HCT116 (cell line): ENCODE measurements at regions not wholly inside any gene's neighbourhood (a gene's known extent, or its start where the extent isn't known, plus 50 kb on each side); places are given as distances from the start of the nearest gene placed in this dataset.

Experiments
- ATAC-seq: fragments of 200-7000 bp; cut with Tn5 transposase; 2 replicates; pipeline ENCODE4 v1.9.1; 2020; ENCODE audit warnings: mild to moderate bottlenecking, moderate library complexity
- BruUV-seq: library from RNA; stranded (reverse); fragments of 400-500 nt; replicated peaks from 2 replicates; lab custom pipeline; 2021; lab: Mats Ljungman, UMichigan
- CTCF ChIA-PET: fragments of 300-600 bp; sonication (Branson Sonifier 250); formaldehyde crosslinking; loops from one replicate; lab custom pipeline; 2021; ENCODE audit warnings: antibody characterized with exemption; lab: Charles Lee
- POLR2A ChIA-PET: fragments of 300-600, 350-600 bp; sonication (Branson Sonifier 250); formaldehyde crosslinking; loops from one replicate; lab custom pipeline; 2021; ENCODE audit warnings: antibody characterized with exemption; lab: Charles Lee
- RAD21 ChIA-PET, 2 experiments: fragments of 300-600 bp; sonication (Branson Sonifier 250); formaldehyde crosslinking; loops; one replicate each; lab custom pipeline; 2023; ENCODE audit warnings: low total read pairs in 2 of 2; ENCODE audit not compliant: uncharacterized antibody in 2 of 2, unreplicated experiment in 2 of 2, low non-redundant PET in 1 of 2; lab: Charles Lee
- DNase-seq: peaks from one replicate; pipeline ENCODE4 v3.0.0-alpha.2; 2010; ENCODE audit warnings: low read depth, low spot score
- H2AFZ ChIP-seq: fragments of 200-600 bp; shearing (Covaris generic), sonication (generic); 2 replicates; pipeline ENCODE4 v1.6.1; 2017; ENCODE audit warnings: low read depth, mixed run types, mixed read lengths, antibody characterized with exemption, low read length; ENCODE audit not compliant: poor library complexity, severe bottlenecking
- H3K27ac ChIP-seq: 2 replicates; pipeline ENCODE4 v1.5.1; 2012; ENCODE audit warnings: low read depth, low read length
- H3K27me3 ChIP-seq: fragments of 200-600 bp; sonication (generic); 2 replicates; pipeline ENCODE4 v1.6.1; 2016; ENCODE audit warnings: mixed run types, low read length, mixed read lengths; ENCODE audit not compliant: insufficient read depth
- H3K36me3 ChIP-seq, 2 experiments: fragments of 200-500 bp in 1 of 2; fragments of 200-600 bp in 1 of 2; sonication (Bioruptor generic) in 1 of 2; sonication (generic) in 1 of 2; 2 replicates each; pipeline versions ENCODE4 v1.5.1 to v1.6.1; 2014 to 2016; ENCODE audit warnings: low read length in 2 of 2, inconsistent platforms in 1 of 2, mixed read lengths in 1 of 2, mixed run types in 1 of 2; ENCODE audit not compliant: insufficient read depth in 2 of 2, control insufficient read depth in 1 of 2
- H3K4me1 ChIP-seq, 2 experiments: fragments of 200-600 bp in 1 of 2; sonication (generic) in 1 of 2; 2 replicates each; pipeline versions ENCODE4 v1.5.1 to v1.6.1; 2012 to 2017; ENCODE audit warnings: low read length in 2 of 2, inconsistent platforms in 1 of 2, mild to moderate bottlenecking in 1 of 2, mixed read lengths in 1 of 2, mixed run types in 1 of 2, moderate library complexity in 1 of 2; ENCODE audit not compliant: insufficient read depth in 2 of 2, control insufficient read depth in 1 of 2
- H3K4me2 ChIP-seq: fragments of 200-600 bp; sonication (generic); 2 replicates; pipeline ENCODE4 v1.6.1; 2017; ENCODE audit warnings: mixed run types, low read length, mixed read lengths
- H3K4me3 ChIP-seq, 2 experiments: fragments of 200-600 bp in 1 of 2; sonication (generic) in 1 of 2; replicated peaks in 1 of 2; 2 replicates each; pipeline ENCODE4 v1.5.1; 2011 to 2016; ENCODE audit warnings: low read length in 2 of 2, control low read depth in 1 of 2, low read depth in 1 of 2, mild to moderate bottlenecking in 1 of 2, mixed read lengths in 1 of 2, mixed run types in 1 of 2
- H3K79me2 ChIP-seq: fragments of 200-600 bp; sonication (generic); 2 replicates; pipeline ENCODE4 v1.6.1; 2017; ENCODE audit warnings: mild to moderate bottlenecking, mixed run types, low read length, moderate library complexity, mixed read lengths; ENCODE audit not compliant: insufficient read depth
- H3K9ac ChIP-seq: fragments of 200-600 bp; sonication (generic); 2 replicates; pipeline ENCODE4 v1.6.1; 2016; ENCODE audit warnings: low read length, mixed read lengths
- H3K9me2 ChIP-seq: fragments of 200-600 bp; sonication (generic), shearing (Covaris generic); 2 replicates; pipeline ENCODE4 v1.6.1; 2017; ENCODE audit warnings: mixed run types, mild to moderate bottlenecking, moderate library complexity; ENCODE audit not compliant: insufficient read depth
- H3K9me3 ChIP-seq, 2 experiments: fragments of 200-500 bp in 1 of 2; fragments of 200-600 bp in 1 of 2; sonication (Bioruptor generic) in 1 of 2; sonication (generic) in 1 of 2; 2 replicates each; pipeline ENCODE4 v1.6.1; 2014 to 2017; ENCODE audit warnings: low read length in 2 of 2, mixed read lengths in 2 of 2, inconsistent platforms in 1 of 2, low read depth in 1 of 2, mild to moderate bottlenecking in 1 of 2, mixed run types in 1 of 2, moderate library complexity in 1 of 2; ENCODE audit not compliant: control insufficient read depth in 1 of 2, insufficient read depth in 1 of 2
- H4K20me1 ChIP-seq: fragments of 200-600 bp; sonication (generic), shearing (Covaris generic); 2 replicates; pipeline ENCODE4 v1.6.1; 2017; ENCODE audit warnings: mixed run types, mild to moderate bottlenecking, moderate library complexity; ENCODE audit not compliant: insufficient read depth
- CBX3 ChIP-seq: IDR thresholded peaks from 2 replicates; pipeline ENCODE4 v1.6.1; 2012; ENCODE audit warnings: low read depth
- CEBPB ChIP-seq: IDR thresholded peaks from 2 replicates; pipeline ENCODE4 v1.6.1; 2012; ENCODE audit warnings: low read depth
- ELF1 ChIP-seq: IDR thresholded peaks from 2 replicates; pipeline ENCODE4 v1.6.1; 2012; ENCODE audit warnings: low read depth, borderline replicate concordance
- EZH2 ChIP-seq: fragments of 200-600 bp; sonication (generic); IDR thresholded peaks from 2 replicates; pipeline ENCODE4 v1.6.1; 2017; ENCODE audit warnings: antibody characterized with exemption, mixed run types
- EZH2phosphoT487 ChIP-seq: fragments of 200-600 bp; IDR thresholded peaks from 2 replicates; pipeline ENCODE4 v1.6.1; 2018; ENCODE audit warnings: antibody characterized with exemption, borderline replicate concordance
- FOSL1 ChIP-seq: IDR thresholded peaks from 2 replicates; pipeline ENCODE4 v1.6.1; 2012; ENCODE audit warnings: low read depth
- JUND ChIP-seq: IDR thresholded peaks from 2 replicates; pipeline ENCODE4 v1.6.1; 2012
- POLR2A ChIP-seq: IDR thresholded peaks from 2 replicates; pipeline ENCODE4 v1.7.0; 2011; ENCODE audit warnings: borderline replicate concordance; ENCODE audit not compliant: insufficient read depth, insufficient read length; ENCODE audit errors: extremely low read depth
- POLR2AphosphoS5 ChIP-seq: IDR thresholded peaks from 2 replicates; pipeline ENCODE4 v1.6.1; 2011; ENCODE audit warnings: mild to moderate bottlenecking, low read depth, low read length, moderate library complexity
- RAD21 ChIP-seq: IDR thresholded peaks from 2 replicates; pipeline ENCODE4 v1.6.1; 2012; ENCODE audit warnings: low read depth, mild to moderate bottlenecking
- REST ChIP-seq: IDR thresholded peaks from 2 replicates; pipeline ENCODE4 v1.6.1; 2012; ENCODE audit warnings: low read depth
- SIN3A ChIP-seq: IDR thresholded peaks from 2 replicates; pipeline ENCODE4 v1.6.1; 2012; ENCODE audit warnings: low read depth
- SRF ChIP-seq: IDR thresholded peaks from 2 replicates; pipeline ENCODE4 v1.6.1; 2012; ENCODE audit warnings: low read depth
- ZBTB33 ChIP-seq: IDR thresholded peaks from 2 replicates; pipeline ENCODE4 v1.6.1; 2011; ENCODE audit warnings: mild to moderate bottlenecking, low read length, moderate library complexity; ENCODE audit not compliant: insufficient replicate concordance; ENCODE audit errors: extremely low read depth
- intact Hi-C: fragments of 100-400 bp; cut with micrococcal nuclease; formaldehyde crosslinking; loops from 2 replicates; pipeline ENCODE4 v1.10.0; 2022
- TF ChIP-seq, protein P1 (sequence below): IDR thresholded peaks from 2 replicates; pipeline ENCODE4 v1.6.1; 2012
- TF ChIP-seq, protein P2 (sequence below): IDR thresholded peaks from 2 replicates; pipeline ENCODE4 v1.6.1; 2012

DNA sequence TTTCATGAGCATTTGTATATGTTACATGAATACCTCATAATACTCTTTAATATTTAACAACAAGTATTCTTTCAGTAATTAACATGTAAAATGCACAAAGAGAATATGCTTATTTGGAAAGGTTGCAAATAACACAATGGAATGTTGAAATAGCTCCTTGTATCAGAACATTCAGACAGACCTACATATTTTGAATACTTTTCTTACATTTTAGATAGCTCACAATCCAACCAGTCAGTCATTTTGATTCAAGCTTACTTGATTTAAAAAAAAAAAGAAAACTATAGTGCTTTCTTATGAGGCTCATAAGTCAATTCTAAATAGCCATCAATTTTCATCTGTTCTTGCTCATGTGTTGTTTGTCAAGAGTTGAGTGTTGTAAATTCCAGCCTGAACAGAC, 518.8 kb downstream of the ADGRL2 start:
- Histone ChIP-seq H4K20me1 (no peaks in the 10 kb centered on the region), H2AFZ (no peak overlapping the region), H3K36me3 (no peaks in the 10 kb centered on the region), H3K79me2 (no peaks in the 10 kb centered on the region), H3K4me2 (no peak overlapping the region), H3K9me2 (no peaks in the 10 kb centered on the region), H3K27me3 (no peaks in the 10 kb centered on the region), H3K9ac (no peak overlapping the region), H3K9me3 (no peaks in the 10 kb centered on the region; a peak in 1 of 4 replicates), H3K4me1 (no peaks in the 10 kb centered on the region), H3K4me3 (no peak overlapping the region), H3K27ac (no peak overlapping the region)
- no peak for DNase-seq
- POLR2A ChIA-PET, result no interaction called here
- TF ChIP-seq FOSL1, result no peak
- intact Hi-C loops, result no loop called here
- RAD21 ChIA-PET, result no interaction called here
- CTCF ChIA-PET, result no interaction called here
- BruUV-seq, result no TSS peak
- ATAC-seq, result no peak

DNA sequence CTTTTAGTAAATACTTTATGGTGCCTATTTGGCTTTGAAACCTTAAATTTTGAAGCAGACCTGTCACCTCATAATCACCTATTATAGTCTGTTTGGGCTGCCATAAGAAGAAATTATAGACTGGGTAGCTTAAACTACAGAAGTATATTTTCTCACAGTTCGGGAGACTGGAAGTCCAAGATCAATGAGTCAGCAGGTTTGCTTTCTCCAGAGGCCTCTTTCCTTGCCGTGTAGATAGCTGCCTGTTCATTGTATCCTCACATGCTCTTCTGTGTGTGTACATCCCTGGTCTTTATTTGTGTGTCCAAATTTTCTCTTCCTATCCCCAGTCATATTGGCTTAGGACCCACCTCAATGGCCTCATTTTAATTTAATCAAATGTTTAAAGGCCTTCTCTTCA, 518.2 kb downstream of the ADGRL2 start:
- H4K20me1 ChIP-seq, result no peaks in the 10 kb centered on the region
- no peaks in the 10 kb centered on the region for H3K79me2 ChIP-seq
- H3K27ac ChIP-seq, result no peak overlapping the region
- DNase-seq (no peak), ATAC-seq (no peak)
- ChIA-PET POLR2A (no interaction called here), RAD21 (no interaction called here), CTCF (no interaction called here)
- H3K4me2 ChIP-seq, result no peak overlapping the region
- H3K4me1 ChIP-seq, result no peaks in the 10 kb centered on the region
- no peak overlapping the region for H3K9ac ChIP-seq
- H3K36me3 ChIP-seq, result no peaks in the 10 kb centered on the region
- H3K9me2 ChIP-seq, result no peaks in the 10 kb centered on the region
- no TSS peak for BruUV-seq
- no peaks in the 10 kb centered on the region; a peak in 1 of 4 replicates for H3K9me3 ChIP-seq
- H3K4me3 ChIP-seq, result no peak overlapping the region
- TF ChIP-seq POLR2AphosphoS5 (no peak), REST (no peak), JUND (no peak), EZH2 (no peak), CBX3 (no peak), SRF (no peak), EZH2phosphoT487 (no peak), FOSL1 (no peak), RAD21 (no peak), ELF1 (no peak), POLR2A (no peak), CEBPB (no peak), SIN3A (no peak), ZBTB33 (no peak)
- TF ChIP-seq, protein P1, sequence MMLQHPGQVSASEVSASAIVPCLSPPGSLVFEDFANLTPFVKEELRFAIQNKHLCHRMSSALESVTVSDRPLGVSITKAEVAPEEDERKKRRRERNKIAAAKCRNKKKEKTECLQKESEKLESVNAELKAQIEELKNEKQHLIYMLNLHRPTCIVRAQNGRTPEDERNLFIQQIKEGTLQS, result no peak
- TF ChIP-seq, protein P2, sequence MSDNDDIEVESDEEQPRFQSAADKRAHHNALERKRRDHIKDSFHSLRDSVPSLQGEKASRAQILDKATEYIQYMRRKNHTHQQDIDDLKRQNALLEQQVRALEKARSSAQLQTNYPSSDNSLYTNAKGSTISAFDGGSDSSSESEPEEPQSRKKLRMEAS, result no peak
- no peaks in the 10 kb centered on the region for H3K27me3 ChIP-seq
- intact Hi-C loops, result no loop called here
- no peak overlapping the region for H2AFZ ChIP-seq
